ENCODE measurements at regions not wholly inside any gene's neighbourhood (a gene's known extent, or its start where the extent isn't known, plus 50 kb on each side); places are given as distances from the start of the nearest gene placed in this dataset.

DNA sequence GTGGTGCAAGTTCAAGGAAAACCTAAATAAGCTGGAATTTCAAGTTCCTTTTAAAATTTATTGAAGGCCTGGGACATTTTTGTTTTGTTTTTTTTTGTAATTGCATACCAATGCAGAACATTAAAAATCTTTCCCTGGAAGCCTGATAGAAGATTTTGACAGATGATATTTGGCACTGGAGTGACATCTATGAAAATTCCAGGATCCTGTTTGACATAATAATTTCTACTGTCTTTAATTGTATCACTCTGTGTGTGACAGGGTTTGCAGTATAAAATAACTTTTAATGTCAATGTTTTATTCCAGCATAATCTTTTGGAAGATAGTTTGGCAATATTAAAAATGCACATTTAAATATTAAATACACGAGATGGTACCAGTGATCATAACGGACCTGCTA lies 514.2 kb upstream of the ACO1 start:
- TF ChIP-seq, protein P1, sequence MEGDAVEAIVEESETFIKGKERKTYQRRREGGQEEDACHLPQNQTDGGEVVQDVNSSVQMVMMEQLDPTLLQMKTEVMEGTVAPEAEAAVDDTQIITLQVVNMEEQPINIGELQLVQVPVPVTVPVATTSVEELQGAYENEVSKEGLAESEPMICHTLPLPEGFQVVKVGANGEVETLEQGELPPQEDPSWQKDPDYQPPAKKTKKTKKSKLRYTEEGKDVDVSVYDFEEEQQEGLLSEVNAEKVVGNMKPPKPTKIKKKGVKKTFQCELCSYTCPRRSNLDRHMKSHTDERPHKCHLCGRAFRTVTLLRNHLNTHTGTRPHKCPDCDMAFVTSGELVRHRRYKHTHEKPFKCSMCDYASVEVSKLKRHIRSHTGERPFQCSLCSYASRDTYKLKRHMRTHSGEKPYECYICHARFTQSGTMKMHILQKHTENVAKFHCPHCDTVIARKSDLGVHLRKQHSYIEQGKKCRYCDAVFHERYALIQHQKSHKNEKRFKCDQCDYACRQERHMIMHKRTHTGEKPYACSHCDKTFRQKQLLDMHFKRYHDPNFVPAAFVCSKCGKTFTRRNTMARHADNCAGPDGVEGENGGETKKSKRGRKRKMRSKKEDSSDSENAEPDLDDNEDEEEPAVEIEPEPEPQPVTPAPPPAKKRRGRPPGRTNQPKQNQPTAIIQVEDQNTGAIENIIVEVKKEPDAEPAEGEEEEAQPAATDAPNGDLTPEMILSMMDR (IDR thresholded peaks at IDR 0.05), result no peak
- intact Hi-C loops (cut with DNase I), result no loop called here
- no peak overlapping the region for H3K27ac ChIP-seq
- H3K4me3 ChIP-seq, result no peak overlapping the region
- no peak for DNase-seq
- H3K9me3 ChIP-seq, result no peaks in the 10 kb centered on the region
- H3K36me3 ChIP-seq, result no peaks in the 10 kb centered on the region
- H3K27me3 ChIP-seq, result no peaks in the 10 kb centered on the region
- no peaks in the 10 kb centered on the region for H3K4me1 ChIP-seq
- H3K9ac ChIP-seq (ENCODE audit: low read depth in 2 of 2, low read length in 2 of 2), result no peak overlapping the region

GRCh38 chr9:31873722-31874121 lies 510.7 kb upstream of the ACO1 start:
- Histone ChIP-seq H3K36me3 (no peaks in the 10 kb centered on the region), H3K4me1 (no peaks in the 10 kb centered on the region), H3K9ac (ENCODE audit: low read depth in 2 of 2, low read length in 2 of 2) (no peak overlapping the region), H3K27ac (no peak overlapping the region), H3K4me3 (no peak overlapping the region), H3K9me3 (no peaks in the 10 kb centered on the region), H3K27me3 (no peaks in the 10 kb centered on the region)
- TF ChIP-seq, protein P1 (IDR thresholded peaks at IDR 0.05), result no peak
- no peak for DNase-seq
- intact Hi-C loops (cut with DNase I), result no loop called here

DNA sequence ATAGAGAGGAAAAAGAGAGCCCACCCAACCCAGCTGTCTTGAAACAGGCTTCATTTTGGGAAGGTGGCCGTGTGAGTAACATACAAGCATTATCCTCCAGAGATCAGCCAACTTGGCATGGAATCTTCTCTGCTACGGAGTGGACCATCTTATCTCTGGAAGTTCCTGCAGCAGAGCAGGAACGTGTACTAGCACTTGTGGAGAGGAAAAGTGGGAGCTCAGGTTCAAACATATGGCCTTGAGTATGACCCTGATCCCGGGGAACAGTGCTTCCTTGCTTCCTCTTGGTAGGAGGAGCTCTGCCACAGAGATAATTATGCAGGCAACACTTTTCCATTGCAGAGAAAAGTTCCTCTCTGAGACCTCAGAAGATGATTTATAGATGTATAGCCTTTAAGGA lies 490.4 kb upstream of the ACO1 start:
- Histone ChIP-seq H3K27me3 (no peaks in the 10 kb centered on the region), H3K9me3 (no peaks in the 10 kb centered on the region), H3K9ac (ENCODE audit: low read depth in 2 of 2, low read length in 2 of 2) (no peak overlapping the region), H3K4me3 (no peak overlapping the region), H3K27ac (no peak overlapping the region), H3K4me1 (no peaks in the 10 kb centered on the region), H3K36me3 (no peaks in the 10 kb centered on the region)
- intact Hi-C loops (cut with DNase I), result no loop called here
- no peak for DNase-seq
- TF ChIP-seq, protein P1 (IDR thresholded peaks at IDR 0.05), result no peak

DNA sequence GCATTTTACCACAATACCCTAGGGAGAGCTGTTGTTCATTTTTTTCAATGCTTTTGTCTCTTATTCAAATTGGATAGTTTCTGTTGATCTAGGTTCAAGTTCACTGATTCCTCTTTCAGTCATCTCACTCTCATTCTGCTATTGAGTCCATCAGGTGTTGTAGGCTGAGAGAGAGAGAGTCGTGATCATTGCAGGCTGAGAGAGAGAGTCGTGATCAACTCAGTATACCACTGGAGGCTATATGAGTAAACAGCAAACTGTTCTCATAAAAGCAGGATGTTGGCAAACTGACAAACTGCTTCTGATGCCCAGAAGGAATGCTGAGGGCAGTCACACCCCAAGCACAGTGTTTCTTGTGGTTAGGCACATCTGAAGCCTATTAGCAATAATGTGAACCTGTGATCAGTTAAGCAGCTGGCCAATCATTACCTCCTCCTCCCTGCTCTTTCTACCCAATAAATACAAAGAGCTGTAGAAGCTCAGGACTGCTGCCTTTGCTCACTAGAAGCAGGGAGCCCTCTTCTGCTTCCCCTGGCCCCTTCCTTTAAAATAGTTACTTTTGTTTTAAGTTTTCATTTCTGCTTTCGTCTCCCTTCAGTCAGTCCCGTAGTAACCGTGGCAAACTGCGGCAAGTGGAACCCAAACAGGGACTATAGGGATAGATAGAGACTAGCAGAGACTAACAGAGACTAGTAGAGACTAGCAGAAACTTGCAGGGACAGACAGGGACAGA lies 476.1 kb upstream of the ACO1 start:
- Histone ChIP-seq H3K27me3 (no peaks in the 10 kb centered on the region), H3K4me3 (no peak overlapping the region), H3K9ac (ENCODE audit: low read depth in 2 of 2, low read length in 2 of 2) (no peak overlapping the region), H3K27ac (no peak overlapping the region), H3K9me3 (no peaks in the 10 kb centered on the region), H3K36me3 (no peaks in the 10 kb centered on the region), H3K4me1 (no peaks in the 10 kb centered on the region)
- TF ChIP-seq, protein P1 (IDR thresholded peaks at IDR 0.05), result no peak
- no peak for DNase-seq
- intact Hi-C loops (cut with DNase I), result no loop called here

DNA sequence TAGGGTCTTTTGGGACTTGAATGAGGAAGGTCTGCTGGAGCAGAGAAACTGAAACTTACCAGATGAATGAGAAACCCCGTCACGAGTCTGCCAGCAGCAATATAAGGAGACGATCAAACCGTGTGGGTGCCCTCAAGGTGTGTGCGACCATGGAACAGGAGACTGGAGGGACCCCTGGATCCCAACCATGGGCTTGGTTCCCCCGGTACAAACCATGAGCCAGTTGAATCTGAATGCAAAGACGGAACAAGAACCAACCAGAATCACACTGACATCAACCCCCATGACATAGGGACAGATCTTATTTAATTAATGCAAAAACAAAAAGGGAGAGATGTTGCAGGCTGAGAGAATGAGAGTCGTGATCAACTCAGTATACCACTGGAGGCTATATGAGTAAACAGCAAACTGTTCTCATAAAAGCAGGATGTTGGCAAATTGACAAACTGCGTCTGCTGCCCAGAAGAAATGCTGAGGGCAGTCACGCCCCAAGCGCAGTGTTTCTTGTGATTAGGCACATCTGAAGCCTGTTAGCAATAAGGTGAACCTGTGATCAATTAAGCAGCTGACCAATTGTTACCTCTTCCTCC lies 475.5 kb upstream of the ACO1 start:
- H3K27me3 ChIP-seq, result no peaks in the 10 kb centered on the region
- TF ChIP-seq, protein P1 (IDR thresholded peaks at IDR 0.05), result no peak
- intact Hi-C loops (cut with DNase I), result no loop called here
- DNase-seq, result no peak
- H3K9me3 ChIP-seq, result no peaks in the 10 kb centered on the region
- no peak overlapping the region for H3K27ac ChIP-seq
- H3K36me3 ChIP-seq, result no peaks in the 10 kb centered on the region
- no peak overlapping the region for H3K4me3 ChIP-seq
- H3K9ac ChIP-seq (ENCODE audit: low read depth in 2 of 2, low read length in 2 of 2), result no peak overlapping the region
- H3K4me1 ChIP-seq, result no peaks in the 10 kb centered on the region
